NCI-H526 (cell line): ENCODE measurements at regions not wholly inside any gene's neighbourhood (a gene's known extent, or its start where the extent isn't known, plus 50 kb on each side); places are given as distances from the start of the nearest gene placed in this dataset.
A peak's percentile ranks its signal among the peaks of the same experiment; 100 is the strongest.

Source experiments
- DNase-seq, 2 experiments: peaks; one replicate each; lab custom pipeline; 2025; lab: John Stamatoyannopoulos, UW

DNA sequence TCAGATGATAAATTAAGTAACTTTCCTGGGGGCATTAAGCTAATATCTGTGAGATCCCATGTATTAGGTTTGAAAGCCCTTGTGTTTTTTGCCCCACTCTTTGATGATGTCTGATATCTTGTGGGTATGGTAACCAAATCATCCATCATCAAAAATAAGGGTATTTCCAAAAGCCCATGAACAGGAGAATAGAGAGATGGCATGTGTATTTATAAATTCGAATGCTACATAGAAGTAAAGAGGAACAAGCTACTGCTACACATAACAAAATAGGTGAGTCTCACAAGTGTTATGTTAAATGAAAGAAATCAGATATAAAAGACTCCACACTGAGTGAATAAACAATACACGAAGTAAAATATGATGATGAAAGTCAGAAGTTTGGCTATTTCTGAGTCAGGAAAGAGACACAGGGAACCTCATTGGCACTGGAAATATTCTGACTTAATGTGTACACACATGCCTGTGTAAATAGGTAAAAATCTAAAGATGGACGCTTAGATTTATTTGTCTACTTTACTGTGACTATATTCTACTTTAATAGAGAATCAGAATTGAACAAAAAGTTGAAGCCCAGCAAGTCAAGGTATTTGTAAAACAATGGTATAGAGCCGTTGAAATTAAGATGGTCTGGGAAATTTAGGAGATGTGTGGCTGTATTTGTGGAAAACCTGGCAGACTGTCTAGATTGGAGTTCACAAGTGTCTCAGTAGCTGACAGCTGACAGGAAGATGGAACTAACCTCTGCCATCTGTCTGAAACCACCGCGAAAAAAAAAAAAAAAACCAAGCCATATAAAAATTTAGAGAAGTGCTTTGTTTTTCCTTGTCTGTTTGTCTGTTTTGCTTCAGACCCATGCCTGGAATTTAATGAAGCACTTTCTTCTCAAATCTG is 111.0 kb upstream of the TGFBR2 start:
- DNase-seq, result no peak

DNA sequence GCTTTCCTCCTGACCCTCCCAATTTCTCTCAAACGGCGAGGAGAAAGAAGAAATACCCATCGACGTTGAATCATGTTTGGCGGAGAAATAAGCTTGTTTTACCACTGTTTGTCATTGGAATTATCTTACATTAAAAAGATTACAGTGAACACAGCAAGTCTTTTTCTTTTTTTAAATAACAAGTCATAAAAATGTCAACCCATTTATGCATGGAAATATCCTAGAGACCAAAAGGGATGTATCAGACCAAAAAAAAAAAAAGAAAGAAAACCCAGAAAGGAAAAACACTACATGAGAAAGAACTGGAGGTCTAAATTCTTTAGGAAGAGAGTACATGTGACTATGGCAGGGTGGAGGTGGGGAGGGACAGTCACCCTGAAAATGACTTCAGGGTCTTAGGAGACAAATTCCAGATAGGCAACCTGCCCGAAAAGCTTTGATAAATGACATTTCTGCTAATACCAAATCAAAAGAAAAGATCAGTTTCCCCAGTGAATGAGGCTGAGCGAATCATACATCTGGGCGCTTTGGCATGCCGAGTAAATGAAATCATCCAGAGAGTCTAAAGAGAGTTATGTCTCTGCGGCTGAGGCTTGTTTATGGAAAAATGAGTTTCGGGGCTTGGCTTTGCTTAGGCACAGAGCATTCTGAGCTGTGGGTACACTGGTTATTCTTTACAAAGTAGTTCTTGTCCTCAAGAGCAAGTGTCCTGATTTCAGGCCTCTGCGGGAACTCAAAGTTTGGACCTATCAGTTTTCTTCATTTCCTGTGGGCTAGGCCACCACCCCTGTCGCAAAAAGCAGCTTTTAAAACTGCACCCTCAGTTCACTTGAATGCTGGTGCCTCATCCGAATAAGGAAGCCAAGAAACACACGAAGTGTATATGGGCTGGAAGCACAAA is 110.1 kb upstream of the TGFBR2 start:
- DNase-seq, result no peak

DNA sequence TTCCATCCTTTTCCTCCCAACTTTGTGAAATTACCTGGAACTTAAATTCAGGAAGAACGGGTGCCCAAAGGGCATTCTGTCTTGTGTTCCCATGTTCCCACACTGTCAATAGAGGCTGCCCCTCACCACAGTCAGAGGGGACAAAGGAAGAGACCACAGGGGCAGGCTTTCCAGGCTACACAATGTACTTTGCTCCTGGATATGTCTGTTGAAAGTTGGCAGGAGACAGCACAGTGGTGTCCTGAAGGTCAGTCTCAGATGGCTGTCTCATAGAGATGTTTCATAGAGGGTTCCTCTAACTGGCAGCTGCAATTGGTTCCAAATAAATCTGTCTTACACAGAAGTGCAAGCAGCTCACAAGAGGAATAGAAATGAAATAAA is 107.8 kb upstream of the TGFBR2 start:
- DNase-seq, result no peak

DNA sequence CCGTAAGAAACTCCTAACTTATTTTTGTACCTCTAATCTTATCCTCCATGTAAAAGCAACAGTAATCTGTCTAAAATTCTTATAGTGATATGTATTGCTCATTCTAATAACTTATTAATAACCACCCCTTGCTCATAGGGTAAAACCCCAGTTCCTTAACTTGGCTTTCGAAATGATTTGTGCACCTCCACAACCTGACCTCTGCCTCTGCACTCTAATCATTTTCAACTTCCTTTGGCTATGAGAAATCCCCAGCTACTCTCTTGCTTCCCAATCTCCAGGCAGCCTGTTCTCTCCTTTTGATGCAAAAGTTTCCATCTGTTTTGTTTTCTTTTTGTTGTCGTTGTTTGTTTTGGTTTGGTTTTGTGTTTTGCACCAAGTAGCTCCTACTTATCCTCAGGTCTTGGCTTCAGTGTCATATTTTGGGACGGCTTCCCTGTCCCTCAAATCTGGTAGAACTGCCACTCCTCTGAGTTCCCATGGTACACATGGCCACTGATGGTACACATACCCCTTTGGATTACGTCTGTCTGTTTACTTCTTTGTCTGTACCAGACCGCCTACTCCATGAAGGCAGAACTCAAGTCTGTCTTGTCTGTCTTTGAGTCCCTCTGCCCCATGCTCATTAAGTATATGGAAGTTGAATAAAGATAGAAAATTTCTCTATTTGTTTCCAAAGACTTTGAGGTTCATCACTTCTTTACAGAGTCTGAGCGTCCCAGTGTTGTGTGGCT is 105.6 kb upstream of the TGFBR2 start:
- DNase-seq, result no peak

DNA sequence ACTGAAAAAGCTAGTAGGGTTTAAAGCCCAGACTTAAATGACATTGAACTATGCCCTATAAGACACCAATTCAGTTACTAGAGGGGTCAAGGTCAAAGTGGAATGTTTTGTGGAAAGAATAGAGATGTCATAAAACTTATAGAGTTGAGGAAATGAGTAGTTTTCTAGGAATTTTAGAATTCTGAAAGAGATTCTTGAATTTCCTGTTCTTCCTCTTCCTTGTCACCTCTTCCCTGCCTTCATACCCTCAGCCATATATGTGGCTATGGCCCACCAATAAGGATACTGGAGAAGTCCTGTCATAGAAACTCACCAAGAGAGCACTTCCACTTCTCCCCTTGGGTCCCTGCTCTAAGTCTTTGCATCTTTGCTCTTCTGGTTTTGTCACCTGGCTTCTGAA is 104.9 kb upstream of the TGFBR2 start:
- DNase-seq, result no peak

DNA sequence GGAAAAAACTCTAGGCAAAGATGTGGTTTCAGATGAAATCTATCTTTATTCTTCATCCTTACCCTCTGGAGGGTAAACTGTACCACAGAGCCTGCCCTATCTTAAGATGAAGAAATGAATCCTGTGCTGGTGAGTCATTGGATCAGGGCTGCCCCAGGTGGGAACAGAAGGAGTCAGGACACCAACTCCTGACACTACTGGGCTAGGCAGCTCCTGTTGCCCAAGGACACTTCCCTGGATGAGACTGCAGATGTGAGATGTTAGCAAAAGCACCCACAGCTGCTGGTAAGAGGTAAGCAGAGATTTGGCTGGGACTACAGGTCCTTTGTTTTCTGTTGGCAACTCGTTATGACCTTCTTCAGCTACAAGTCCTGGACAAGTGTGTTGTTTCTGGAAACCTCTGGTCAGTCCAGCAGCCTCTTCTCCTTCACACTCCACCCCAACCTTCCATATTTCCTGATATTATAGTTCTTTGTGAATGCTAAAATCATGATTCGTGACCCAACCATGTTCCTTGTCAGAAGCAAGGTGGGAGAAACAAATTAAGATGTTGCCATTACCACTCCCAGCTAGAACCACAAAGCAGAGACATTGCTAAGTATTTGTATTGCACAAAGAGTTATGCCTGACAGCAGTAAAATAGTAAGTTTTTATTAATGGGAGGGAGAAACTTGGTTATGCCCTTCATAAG is 104.2 kb upstream of the TGFBR2 start:
- no peak for DNase-seq

DNA sequence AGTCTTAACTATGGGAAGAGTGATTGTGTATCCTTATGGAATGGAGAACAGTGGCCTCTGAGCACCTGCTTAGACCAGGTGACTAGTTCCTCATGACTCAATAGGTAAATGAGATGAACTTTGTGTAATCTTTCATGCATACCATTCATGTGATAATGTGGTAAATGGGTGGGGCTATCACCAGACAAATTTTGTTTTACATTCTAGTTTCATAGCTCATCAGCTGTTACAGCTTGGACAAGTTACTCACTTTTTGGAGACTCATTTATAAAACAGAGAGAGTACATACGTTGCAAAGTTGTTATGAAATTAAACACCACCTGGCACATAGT is 103.7 kb upstream of the TGFBR2 start:
- DNase-seq, result peak in 1 of 2 experiments; percentile 4

DNA sequence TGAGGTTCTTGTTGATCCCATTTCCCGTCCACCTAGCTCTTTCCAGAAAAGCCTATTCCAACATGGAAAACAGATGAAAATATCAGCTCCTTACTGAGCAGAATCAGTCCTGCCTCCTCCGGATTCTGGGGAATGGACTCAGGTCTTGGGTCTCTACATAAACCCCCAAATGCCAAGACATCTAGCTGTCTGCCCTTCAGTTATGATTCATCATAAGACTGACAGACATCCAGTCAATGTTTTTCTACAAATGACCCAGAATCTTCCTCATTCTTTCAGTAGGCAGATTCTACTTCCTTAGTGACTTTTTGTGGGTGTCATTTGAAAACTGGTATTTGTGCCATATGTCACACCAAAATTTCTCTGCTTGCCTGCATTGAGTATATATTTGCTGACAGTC is 103.0 kb upstream of the TGFBR2 start:
- no peak for DNase-seq

DNA sequence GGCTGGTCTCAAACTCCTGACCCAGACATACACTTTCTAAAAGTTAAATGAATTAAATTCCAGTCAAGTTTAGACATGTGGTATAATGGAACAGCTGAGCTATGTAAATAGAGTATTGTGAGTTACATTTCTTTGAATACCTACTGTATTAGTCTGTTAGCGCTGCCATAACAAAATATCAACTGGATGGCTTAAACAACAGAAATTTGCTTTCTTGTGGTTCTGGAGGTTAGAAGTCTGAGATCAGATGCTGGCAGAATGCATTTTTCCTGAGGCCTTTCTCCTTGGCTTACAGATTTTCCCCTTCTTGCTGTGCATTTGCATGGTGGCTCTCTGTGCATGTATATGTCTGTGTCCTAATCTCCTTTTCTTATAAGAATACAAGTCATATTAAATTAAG is 101.5 kb upstream of the TGFBR2 start:
- DNase-seq, result no peak

DNA sequence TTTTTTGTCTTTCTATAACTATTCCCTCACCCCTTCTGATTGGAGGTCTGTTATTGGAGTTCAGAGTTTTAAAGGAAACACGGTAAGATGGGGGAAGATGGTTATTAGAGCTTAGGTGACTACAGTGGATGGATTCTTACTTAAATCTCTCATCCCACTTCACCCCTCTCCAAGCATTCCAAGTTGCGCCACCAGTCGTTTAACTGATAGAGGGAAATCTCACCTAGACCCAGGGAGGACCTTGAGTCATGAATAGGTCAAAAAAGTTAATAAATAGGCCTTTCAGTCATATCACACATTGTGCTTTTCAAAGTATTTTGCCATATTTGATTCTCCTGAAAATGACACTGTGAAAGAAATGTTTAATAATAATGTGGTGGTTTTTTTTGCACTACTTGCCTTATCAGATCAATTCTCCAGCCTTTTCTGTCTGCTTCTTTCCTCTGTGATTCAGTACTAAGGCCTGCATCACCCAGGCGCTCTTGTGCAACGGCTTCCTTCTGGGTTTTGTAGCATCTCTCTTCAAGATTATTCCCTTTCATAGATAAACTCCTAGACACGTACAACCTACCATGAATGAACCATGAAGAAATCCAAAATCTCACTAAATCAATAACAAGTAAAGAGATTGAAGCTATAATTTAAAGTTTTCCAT is 100.4 kb upstream of the TGFBR2 start:
- no peak for DNase-seq

DNA sequence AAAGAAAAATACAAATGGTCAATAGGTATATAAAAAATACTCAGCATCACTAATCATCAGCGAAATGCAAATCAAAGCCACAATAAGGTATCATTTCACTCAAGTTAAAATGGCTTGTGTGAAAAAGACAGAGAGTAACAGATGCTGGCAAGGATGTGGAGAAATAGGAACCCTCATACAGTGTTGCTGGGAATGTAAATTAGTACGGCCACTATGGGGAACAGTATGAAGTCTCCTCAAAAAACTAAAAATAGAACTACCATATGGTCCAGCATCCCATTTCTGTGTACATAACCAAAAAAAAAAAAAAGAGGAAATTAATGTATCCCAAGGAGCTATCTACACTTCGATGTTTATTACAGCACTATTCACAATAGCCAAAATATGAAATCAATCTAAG is 98.1 kb upstream of the TGFBR2 start:
- no peak for DNase-seq

DNA sequence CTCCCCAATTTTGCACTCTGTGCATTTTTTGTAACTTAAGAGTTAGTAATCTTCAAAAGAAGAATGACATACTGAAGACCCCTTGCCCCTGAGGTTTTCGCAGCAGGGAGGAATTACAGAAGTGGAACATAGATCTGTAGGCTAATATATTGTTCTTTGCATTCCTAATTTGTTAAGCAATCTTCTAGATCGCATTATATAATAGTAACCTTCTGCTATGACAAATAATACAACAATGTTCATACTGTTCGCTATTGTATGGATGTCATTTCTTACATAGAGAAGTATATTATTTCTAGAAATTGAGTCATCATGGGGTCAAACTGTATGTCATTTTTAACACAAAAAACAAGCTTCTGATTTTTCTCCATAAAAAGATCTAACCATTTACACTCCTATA is 95.8 kb upstream of the TGFBR2 start:
- no peak for DNase-seq

DNA sequence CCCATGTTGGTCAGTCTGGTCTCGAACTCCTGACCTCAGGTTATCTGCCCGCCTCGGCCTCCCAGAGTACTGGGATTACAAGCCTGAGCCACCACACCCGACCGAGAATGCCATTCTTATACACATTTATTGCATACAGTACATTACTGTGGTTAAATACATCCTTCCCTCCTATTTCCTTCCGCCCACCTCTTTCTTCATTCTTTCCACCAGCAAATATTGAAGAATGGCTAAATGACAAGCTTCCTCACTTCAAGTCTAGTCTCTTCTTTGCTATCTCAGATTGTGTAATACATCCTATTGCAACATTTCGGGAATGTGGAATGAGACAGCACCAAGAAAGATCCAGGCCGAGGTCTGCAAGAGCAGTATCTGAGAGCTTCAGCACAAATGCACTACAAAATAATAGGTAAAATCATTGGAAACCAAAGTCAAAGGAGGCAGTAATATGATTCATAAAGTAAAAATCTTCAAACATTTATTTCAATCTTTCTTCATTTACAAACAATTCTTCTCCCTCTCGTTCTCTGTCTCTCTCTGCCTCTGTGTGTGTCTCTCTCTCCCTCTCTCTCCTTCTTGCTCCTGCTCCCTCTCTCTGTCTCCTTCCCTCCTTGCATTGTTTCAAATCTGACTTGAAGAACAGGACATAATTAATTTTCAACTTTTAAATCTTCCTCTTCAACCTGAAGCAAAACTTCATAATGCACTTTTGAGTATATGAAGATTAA is 94.7 kb upstream of the TGFBR2 start:
- no peak for DNase-seq

DNA sequence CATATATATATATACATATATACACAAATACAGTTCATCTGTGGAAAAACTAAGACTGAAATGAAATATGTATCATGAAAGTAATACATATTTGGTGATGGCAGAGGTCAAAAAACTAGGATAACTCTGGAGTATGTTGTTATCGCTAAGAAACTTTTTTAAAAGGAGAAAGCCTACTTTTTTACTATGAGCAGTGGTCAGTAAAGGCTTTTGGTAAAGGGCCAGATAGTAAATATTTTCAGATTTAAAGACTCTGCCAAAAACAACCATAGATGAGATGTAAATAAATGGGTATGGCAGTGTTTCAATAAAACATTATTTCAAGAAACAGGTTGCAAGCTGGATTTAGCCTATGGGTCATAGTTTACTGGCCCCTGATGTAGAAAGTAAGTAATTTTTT is 93.8 kb upstream of the TGFBR2 start:
- DNase-seq, result no peak

DNA sequence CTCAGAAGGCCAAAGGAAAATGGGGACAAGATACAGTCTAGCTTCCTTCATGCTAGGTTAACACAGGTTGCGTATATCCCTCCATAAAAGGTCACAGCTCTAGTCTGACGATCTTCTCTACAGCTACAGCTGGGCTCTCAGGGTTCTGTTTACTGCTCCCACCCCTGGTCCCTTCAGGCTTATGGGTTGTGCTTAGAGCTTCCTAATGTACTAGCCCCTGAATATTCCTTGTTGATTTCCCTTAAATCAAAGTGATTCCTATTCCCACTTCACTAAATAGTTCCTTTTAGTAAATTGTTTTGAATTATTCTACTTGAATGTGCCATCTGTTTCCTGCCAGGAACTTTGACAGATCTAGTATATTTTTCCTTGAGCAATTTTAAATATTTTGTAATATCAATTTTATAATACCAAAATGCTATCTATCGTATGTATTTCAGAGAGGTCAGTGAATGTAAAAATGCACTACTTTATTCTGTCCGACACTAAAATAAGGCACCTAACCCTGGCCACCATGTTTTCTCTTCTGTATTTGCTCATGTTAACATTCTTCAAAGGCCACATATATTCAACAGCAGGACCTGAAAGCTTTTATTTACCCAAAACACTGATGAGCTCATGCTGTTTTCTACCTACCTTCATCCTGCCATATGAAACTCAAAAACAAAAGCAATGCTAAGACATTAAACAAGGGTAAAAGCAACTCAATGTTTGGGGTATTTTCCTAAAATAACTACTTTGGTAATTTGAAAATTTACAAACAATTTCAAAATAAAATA is 92.8 kb upstream of the TGFBR2 start:
- DNase-seq, result no peak

DNA sequence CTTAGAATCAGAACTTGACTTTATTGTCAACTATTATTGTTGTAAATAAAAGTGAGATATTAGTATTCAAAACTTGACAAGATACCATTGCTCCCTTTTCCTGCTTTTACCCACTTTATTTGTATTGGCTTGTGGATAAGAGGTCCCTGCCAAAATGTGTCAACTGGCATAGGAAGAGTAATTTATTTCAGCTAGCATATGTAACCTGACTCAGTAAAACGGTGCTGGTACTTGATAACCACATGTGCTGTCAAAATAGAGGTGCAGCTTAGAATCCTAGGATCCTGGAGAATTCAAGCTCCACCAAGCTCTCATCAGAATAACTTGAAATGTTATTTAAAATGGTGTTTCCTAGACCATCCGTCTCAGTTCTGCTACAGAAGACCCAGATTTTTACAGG is 90.2 kb upstream of the TGFBR2 start:
- DNase-seq, result no peak

DNA sequence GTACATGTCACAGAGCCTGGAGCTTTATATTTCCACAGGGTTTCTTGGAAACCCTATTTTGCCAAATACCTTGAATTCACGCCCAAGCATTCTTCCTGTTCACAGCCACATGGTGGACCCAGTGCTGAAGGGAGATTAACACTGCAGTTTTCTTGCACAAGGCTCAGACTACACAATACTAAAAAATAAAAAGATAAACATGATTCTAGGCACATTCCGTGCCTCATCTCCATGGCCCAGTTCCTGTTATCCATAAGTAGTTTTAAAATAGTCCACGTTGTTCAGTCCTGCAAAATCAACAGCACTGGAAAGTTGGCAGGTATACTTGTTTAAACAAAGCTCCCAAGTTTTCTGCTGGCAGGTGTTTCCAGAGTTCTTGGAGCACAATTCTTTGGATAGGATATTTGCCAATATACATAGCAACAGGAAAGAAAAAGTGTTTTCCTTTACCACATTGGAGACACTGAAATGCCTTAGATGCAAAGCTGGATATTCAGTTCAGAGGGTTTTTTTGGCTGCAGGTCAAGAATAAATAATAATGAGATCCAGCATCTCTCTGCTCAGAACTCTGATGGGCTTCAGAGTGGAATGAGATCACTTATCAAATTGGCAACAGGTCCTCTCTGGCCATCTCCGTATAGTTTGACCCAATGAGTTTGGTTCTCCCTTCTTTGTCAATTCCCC is 88.1 kb upstream of the TGFBR2 start:
- peak; percentile 5 to 51 for DNase-seq

DNA sequence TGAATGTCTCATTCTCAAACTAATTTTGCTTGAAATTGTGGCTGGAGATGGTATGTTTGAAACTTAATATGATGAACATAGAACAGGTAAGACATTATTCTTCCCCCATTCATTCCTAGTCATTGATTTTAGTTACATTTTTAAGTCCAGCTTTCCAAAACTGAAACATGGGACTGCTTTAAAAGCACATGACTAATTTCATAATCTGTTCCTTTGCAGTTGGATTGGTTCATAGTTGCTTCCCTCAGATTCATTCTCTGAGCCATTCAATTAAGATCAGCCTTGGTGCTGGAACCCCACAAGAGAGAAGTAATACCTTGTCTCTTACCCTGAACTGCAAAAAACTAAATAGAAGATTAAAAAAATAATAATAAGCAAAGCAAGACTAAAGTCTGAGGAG is 87.5 kb upstream of the TGFBR2 start:
- no peak for DNase-seq

DNA sequence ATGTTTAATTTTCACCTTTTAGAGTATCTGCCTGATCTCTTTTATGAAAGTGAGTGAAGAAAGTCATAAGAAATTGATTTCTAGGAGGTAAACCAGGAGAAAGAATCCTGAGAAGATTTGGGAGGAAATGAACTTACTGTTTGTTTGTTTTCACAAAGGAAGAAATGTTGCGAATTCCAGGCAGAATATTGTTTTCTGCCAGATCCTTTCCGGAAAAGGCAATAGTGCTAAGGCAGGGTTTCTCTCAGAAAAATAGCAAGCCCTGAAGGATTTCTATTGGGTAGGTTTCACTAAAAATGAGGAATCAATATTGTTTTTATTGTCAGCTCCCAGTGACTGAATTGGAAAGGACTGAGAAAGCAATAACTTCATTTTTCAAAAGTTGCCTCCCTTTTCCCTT is 85.7 kb upstream of the TGFBR2 start:
- DNase-seq, result no peak
